GM12878 (cell line): ENCODE measurements at regions not wholly inside any gene's neighbourhood (a gene's known extent, or its start where the extent isn't known, plus 50 kb on each side); places are given as distances from the start of the nearest gene placed in this dataset.

Experiments used
- ATAC-seq: fragments of 200-7000 bp; cut with Tn5 transposase; 3 replicates; pipeline ENCODE4 v1.9.1; 2020; ENCODE audit warnings: mild to moderate bottlenecking, moderate library complexity
- BruUV-seq: library from RNA; stranded (reverse); fragments of 400-500 nt; replicated peaks from 2 replicates; lab custom pipeline; 2021; lab: Mats Ljungman, UMichigan
- CTCF ChIA-PET: fragments of 300-600 bp; sonication (Branson Sonifier 250); formaldehyde crosslinking; extraction: SDS; loops from one replicate; lab custom pipeline; 2021; ENCODE audit warnings: inconsistent platforms; lab: Yijun Ruan, JAX
- POLR2A ChIA-PET: fragments of 350-600 bp; formaldehyde crosslinking; extraction: SDS; loops from one replicate; lab custom pipeline; 2021; ENCODE audit warnings: inconsistent platforms; lab: Charles Lee
- RAD21 ChIA-PET: fragments of 300-600 bp; sonication (Branson Sonifier 250); formaldehyde crosslinking; loops from one replicate; lab custom pipeline; 2023; ENCODE audit warnings: antibody characterized with exemption; ENCODE audit not compliant: unreplicated experiment; lab: Charles Lee
- SMC1A ChIA-PET: fragments of 300-600 bp; sonication (Branson Sonifier 250); formaldehyde crosslinking; loops from one replicate; lab custom pipeline; 2023; ENCODE audit not compliant: unreplicated experiment, uncharacterized antibody; lab: Charles Lee
- DNase-seq: peaks from one replicate; pipeline ENCODE4 v3.0.0-alpha.2; 2011; ENCODE audit warnings: low read depth, low spot score
- FAIRE-seq: peaks from 3 replicates; lab custom pipeline; 2011; peaks lifted over from hg19 to GRCh38; lab: Jason Lieb, UNC
- H2AFZ ChIP-seq: 2 replicates; pipeline ENCODE4 v1.6.0; 2011; ENCODE audit warnings: low read depth, low read length, control low read depth; ENCODE audit not compliant: control insufficient read depth
- H3K27ac ChIP-seq: 2 replicates; pipeline ENCODE4 v1.5.1; 2011; ENCODE audit warnings: control low read depth; ENCODE audit not compliant: control insufficient read depth, insufficient read depth
- H3K27me3 ChIP-seq, 2 experiments: replicated peaks in 1 of 2; 2 replicates each; pipeline versions ENCODE4 v1.6.0 to v1.6.1; 2011; ENCODE audit warnings: low read length in 1 of 2; ENCODE audit not compliant: control insufficient read depth in 2 of 2, insufficient read depth in 2 of 2
- H3K36me3 ChIP-seq, 2 experiments: 2 replicates each; pipeline ENCODE4 v1.5.1; 2011; ENCODE audit warnings: low read length in 1 of 2; ENCODE audit not compliant: control insufficient read depth in 2 of 2, insufficient read depth in 2 of 2
- H3K4me1 ChIP-seq: 2 replicates; pipeline ENCODE4 v1.6.1; 2011; ENCODE audit warnings: mild to moderate bottlenecking, low read length, moderate library complexity, mixed read lengths; ENCODE audit not compliant: control insufficient read depth, insufficient read depth
- H3K4me2 ChIP-seq: 2 replicates; pipeline ENCODE4 v1.6.0; 2011; ENCODE audit warnings: control low read depth; ENCODE audit not compliant: control insufficient read depth, insufficient read depth
- H3K4me3 ChIP-seq: fragments of 200-600 bp; sonication (generic); 2 replicates; pipeline ENCODE4 v1.5.1; 2016
- H3K79me2 ChIP-seq: 2 replicates; pipeline ENCODE4 v1.6.0; 2011; ENCODE audit warnings: low read length; ENCODE audit not compliant: control insufficient read depth, insufficient read depth
- H3K9ac ChIP-seq: 2 replicates; pipeline ENCODE4 v1.8.0; 2011; ENCODE audit warnings: low read length, control low read depth, mixed read lengths; ENCODE audit not compliant: control insufficient read depth, insufficient read depth
- H3K9me3 ChIP-seq: replicated peaks from 3 replicates; pipeline ENCODE4 v1.5.1; 2011; ENCODE audit warnings: mild to moderate bottlenecking, low read length; ENCODE audit not compliant: control insufficient read depth, insufficient read depth
- H4K20me1 ChIP-seq: 2 replicates; pipeline ENCODE4 v1.6.0; 2011; ENCODE audit not compliant: control insufficient read depth, insufficient read depth
- ATF7 ChIP-seq: fragments of 450-650 bp; IDR thresholded peaks from 2 replicates; pipeline ENCODE4 v1.6.1; 2016; ENCODE audit warnings: low read depth, mild to moderate bottlenecking
- BMI1 ChIP-seq: fragments of 450-650 bp; IDR thresholded peaks from 2 replicates; pipeline ENCODE4 v1.6.1; 2016; ENCODE audit warnings: mild to moderate bottlenecking, moderate library complexity, borderline replicate concordance
- BRCA1 ChIP-seq: IDR thresholded peaks from 2 replicates; pipeline ENCODE4 v1.6.1; 2011; ENCODE audit warnings: low read depth, low read length, improper control_type of control experiment
- CEBPB ChIP-seq, 2 experiments: fragments of 150-350 bp in 1 of 2; IDR thresholded peaks; 2 replicates each; pipeline ENCODE4 v1.6.1; 2012 to 2014; ENCODE audit warnings: low read depth in 2 of 2, low read length in 2 of 2, borderline replicate concordance in 1 of 2, inconsistent platforms in 1 of 2
- CHD1 ChIP-seq: IDR thresholded peaks from 2 replicates; pipeline ENCODE4 v1.6.1; 2012; ENCODE audit warnings: low read depth, low read length, improper control_type of control experiment
- FOXM1 ChIP-seq: IDR thresholded peaks from 2 replicates; pipeline ENCODE4 v1.6.1; 2012; ENCODE audit warnings: low read depth, mild to moderate bottlenecking, inconsistent platforms, low read length, moderate library complexity
- GATAD2B ChIP-seq: fragments of 450-650 bp; conservative IDR thresholded peaks from 2 replicates; pipeline ENCODE4 v1.6.1; 2017; ENCODE audit warnings: low read depth, mild to moderate bottlenecking, moderate library complexity
- HDAC2 ChIP-seq: fragments of 200-600 bp; sonication (generic); IDR thresholded peaks from 2 replicates; pipeline ENCODE4 v1.6.1; 2017
- HDGF ChIP-seq: fragments of 450-650 bp; IDR thresholded peaks from 2 replicates; pipeline ENCODE4 v1.6.1; 2016; ENCODE audit warnings: antibody characterized with exemption
- MYB ChIP-seq: fragments of 150-350 bp; IDR thresholded peaks from 2 replicates; pipeline ENCODE4 v1.6.1; 2014; ENCODE audit warnings: mild to moderate bottlenecking, low read depth, low read length, borderline replicate concordance
- RAD51 ChIP-seq: fragments of 450-650 bp; IDR thresholded peaks from 2 replicates; pipeline ENCODE4 v1.6.1; 2016; ENCODE audit warnings: moderate library complexity, mild to moderate bottlenecking, inconsistent platforms
- RBBP5 ChIP-seq: fragments of 200-600 bp; sonication (generic); conservative IDR thresholded peaks from 2 replicates; pipeline ENCODE4 v1.6.1; 2016
- SIX5 ChIP-seq: IDR thresholded peaks from 2 replicates; pipeline ENCODE4 v1.6.1; 2011; ENCODE audit warnings: mild to moderate bottlenecking, low read depth, low read length, moderate library complexity; ENCODE audit not compliant: severe bottlenecking
- TCF3 ChIP-seq: IDR thresholded peaks from 2 replicates; pipeline ENCODE4 v1.6.1; 2012; ENCODE audit warnings: low read depth, mild to moderate bottlenecking, low read length, borderline replicate concordance; ENCODE audit not compliant: insufficient read depth
- WGBS: methylation state at CpG from one replicate; pipeline ENCODE4 v1.1.6; 2016; ENCODE audit warnings: low lambda C conversion rate; ENCODE audit not compliant: insufficient replicate concordance, insufficient coverage; ENCODE audit errors: missing lambda C conversion rate; 5-methylcytosine and 5-hydroxymethylcytosine counted together
- in situ Hi-C: fragments of 300-500 bp; cut with MboI; formaldehyde crosslinking; loops from 9 replicates; pipeline ENCODE4 v1.14.3; 2018; ENCODE audit warnings: mixed read lengths
- intact Hi-C: fragments of 100-400 bp; cut with micrococcal nuclease; formaldehyde crosslinking; loops from one replicate; pipeline ENCODE4 v1.14.2; 2022; ENCODE audit not compliant: unreplicated experiment

- WGBS = 0% methylated on average over 1 of the region's 1 CpG
- Histone ChIP-seq H3K27me3 (no peaks in the 10 kb centered on the region), H3K36me3 (no peaks in the 10 kb centered on the region), H3K9ac (no peak overlapping the region), H2AFZ (no peak overlapping the region), H3K79me2 (no peaks in the 10 kb centered on the region), H3K4me3 (no peak overlapping the region), H4K20me1 (no peaks in the 10 kb centered on the region)
- intact Hi-C loops (no loop called here), in situ Hi-C loops (no loop called here)
- FAIRE-seq (no peak), ATAC-seq (no peak)
- TF ChIP-seq SIX5 (no peak), BRCA1 (no peak), CEBPB (IDR thresholded peaks at IDR 0.05; ENCODE audit: borderline replicate concordance in 1 of 2, low read depth in 2 of 2, low read length in 2 of 2) (no peak), GATAD2B (no peak), FOXM1 (no peak), HDGF (no peak), RBBP5 (no peak), BMI1 (no peak), CHD1 (no peak), ATF7 (no peak), MYB (no peak), RAD51 (no peak), HDAC2 (no peak), TCF3 (no peak)
- TF ChIP-seq, all 136 proteins: peak for 0
- SMC1A ChIA-PET = no interaction called here
- no peak for DNase-seq
- CTCF ChIA-PET = no interaction called here
- Histone ChIP-seq H3K27ac (no peak overlapping the region), H3K4me1 (no peaks in the 10 kb centered on the region), H3K4me2 (no peak overlapping the region), H3K9me3 (no peaks in the 10 kb centered on the region)
- POLR2A ChIA-PET = no interaction called here
- BruUV-seq = no TSS peak
- RAD21 ChIA-PET = no interaction called here
Measured at GRCh38 chr18:1003499-1003898, 98.8 kb downstream of the ADCYAP1 start.
